ENCODE measurements at regions not wholly inside any gene's neighbourhood (a gene's known extent, or its start where the extent isn't known, plus 50 kb on each side); places are given as distances from the start of the nearest gene placed in this dataset.
"Not testable (repeated sequence)": the region's sequence is repeated elsewhere in the genome, so short reads cannot be mapped to it uniquely, and the experiment has no call there.

- Histone ChIP-seq H3K27ac (no peak overlapping the region), H3K27me3 (no peaks in the 10 kb centered on the region), H3K9me3 (no peaks in the 10 kb centered on the region), H3K36me3 (replicated peaks in 1 of 2; ENCODE audit: insufficient read depth in 1 of 2, low read depth in 2 of 2) (no peaks in the 10 kb centered on the region), H3K4me1 (no peaks in the 10 kb centered on the region), H3K4me3 (no peak overlapping the region)
- DNase-seq, result no peak
- TF ChIP-seq CTCF (IDR thresholded peaks at IDR 0.05) (no peak), POLR2A (IDR thresholded peaks at IDR 0.05) (no peak)
- no peak for ATAC-seq
- WGBS, 2 donors, result 20 to 71% methylated on average over 1 to 17 of the region's 17 CpGs
- intact Hi-C loops (cut with DNase I), result no loop called here
Observed at GRCh38 chr16:29192329-29193247, 207.7 kb downstream of the LAT start.

GRCh38 chr16:29191636-29192180 lies 206.9 kb downstream of the LAT start:
- H3K4me1 ChIP-seq; H3K36me3 ChIP-seq (replicated peaks in 1 of 2; ENCODE audit: insufficient read depth in 1 of 2, low read depth in 2 of 2); H3K27ac ChIP-seq; intact Hi-C loops (cut with DNase I); H3K9me3 ChIP-seq; H3K4me3 ChIP-seq; H3K27me3 ChIP-seq; ATAC-seq; DNase-seq: not testable (repeated sequence)
- 40% methylated on average over 2 of the region's 12 CpGs; no CpG with 5 or more reads in 1 of the 2 donors for WGBS, 2 donors

- H3K27me3 ChIP-seq; H3K27ac ChIP-seq; H3K4me1 ChIP-seq; H3K4me3 ChIP-seq; intact Hi-C loops (cut with DNase I); ATAC-seq; DNase-seq; H3K36me3 ChIP-seq (replicated peaks in 1 of 2; ENCODE audit: insufficient read depth in 1 of 2, low read depth in 2 of 2); H3K9me3 ChIP-seq: not testable (repeated sequence)
- WGBS, 2 donors, result 72 to 80% methylated on average over 1 to 14 of the region's 19 CpGs
Observed at GRCh38 chr16:29190553-29191431, 205.9 kb downstream of the LAT start.

- DNase-seq; intact Hi-C loops (cut with DNase I); H3K4me3 ChIP-seq; H3K4me1 ChIP-seq; H3K36me3 ChIP-seq (replicated peaks in 1 of 2; ENCODE audit: insufficient read depth in 1 of 2, low read depth in 2 of 2); H3K27me3 ChIP-seq; ATAC-seq; H3K27ac ChIP-seq; H3K9me3 ChIP-seq: not testable (repeated sequence)
- 56 to 83% methylated on average over 6 to 7 of the region's 9 CpGs for WGBS, 2 donors
Observed at GRCh38 chr16:29188806-29189205, 204.0 kb downstream of the LAT start.

- ATAC-seq; DNase-seq; H3K27me3 ChIP-seq; intact Hi-C loops (cut with DNase I); H3K4me1 ChIP-seq; H3K27ac ChIP-seq; H3K36me3 ChIP-seq (replicated peaks in 1 of 2; ENCODE audit: insufficient read depth in 1 of 2, low read depth in 2 of 2); H3K9me3 ChIP-seq; H3K4me3 ChIP-seq: not testable (repeated sequence)
- WGBS, 2 donors, result 67 to 69% methylated on average over 28 to 33 of the region's 35 CpGs
Observed at GRCh38 chr16:29186306-29187220, 201.7 kb downstream of the LAT start.

GRCh38 chr16:29185872-29186271 lies 201.0 kb downstream of the LAT start:
- H3K36me3 ChIP-seq (replicated peaks in 1 of 2; ENCODE audit: insufficient read depth in 1 of 2, low read depth in 2 of 2); ATAC-seq; H3K9me3 ChIP-seq; H3K4me1 ChIP-seq; H3K27ac ChIP-seq; H3K4me3 ChIP-seq; H3K27me3 ChIP-seq; intact Hi-C loops (cut with DNase I); DNase-seq: not testable (repeated sequence)
- 83 to 86% methylated on average over 9 of the region's 9 CpGs for WGBS, 2 donors

GRCh38 chr16:29184738-29185438 lies 200.0 kb downstream of the LAT start:
- intact Hi-C loops (cut with DNase I); H3K27me3 ChIP-seq; H3K9me3 ChIP-seq; H3K4me1 ChIP-seq; H3K4me3 ChIP-seq; H3K36me3 ChIP-seq (replicated peaks in 1 of 2; ENCODE audit: insufficient read depth in 1 of 2, low read depth in 2 of 2); H3K27ac ChIP-seq: not testable (repeated sequence)
- peak; percentile 27 for ATAC-seq
- peak in 3 of 4 donors; percentile 25 to 51 (median 26) for DNase-seq
- 63 to 76% methylated on average over 17 to 34 of the region's 41 CpGs for WGBS, 2 donors

- H3K9me3 ChIP-seq; H3K36me3 ChIP-seq (replicated peaks in 1 of 2; ENCODE audit: insufficient read depth in 1 of 2, low read depth in 2 of 2); H3K27me3 ChIP-seq; ATAC-seq; intact Hi-C loops (cut with DNase I); H3K4me3 ChIP-seq; H3K27ac ChIP-seq; H3K4me1 ChIP-seq; DNase-seq: not testable (repeated sequence)
- WGBS, 2 donors, result 74 to 81% methylated on average over 16 to 24 of the region's 25 CpGs
Observed at GRCh38 chr16:29182940-29183868, 198.4 kb downstream of the LAT start.

Data from body of pancreas (tissue), 4 donors.